Left forelimb (tissue), 1 donor: ENCODE measurements at regions not wholly inside any gene's neighbourhood (a gene's known extent, or its start where the extent isn't known, plus 50 kb on each side); places are given as distances from the start of the nearest gene placed in this dataset.
"Not testable (repeated sequence)": the region's sequence is repeated elsewhere in the genome, so short reads cannot be mapped to it uniquely, and the experiment has no call there.

Source experiments
- DNase-seq: peaks from one replicate; pipeline ENCODE4 v3.0.0-alpha.2; 2018; ENCODE audit warnings: low spot score

GRCh38 chr14:87241018-87241768 is 751.8 kb downstream of the GALC start:
- no peak for DNase-seq

GRCh38 chr14:87240319-87240718 is 752.7 kb downstream of the GALC start:
- DNase-seq: not testable (repeated sequence)

- DNase-seq: no peak
These were observed 759.1 kb downstream of the GALC start for GRCh38 chr14:87233806-87234384.

DNA sequence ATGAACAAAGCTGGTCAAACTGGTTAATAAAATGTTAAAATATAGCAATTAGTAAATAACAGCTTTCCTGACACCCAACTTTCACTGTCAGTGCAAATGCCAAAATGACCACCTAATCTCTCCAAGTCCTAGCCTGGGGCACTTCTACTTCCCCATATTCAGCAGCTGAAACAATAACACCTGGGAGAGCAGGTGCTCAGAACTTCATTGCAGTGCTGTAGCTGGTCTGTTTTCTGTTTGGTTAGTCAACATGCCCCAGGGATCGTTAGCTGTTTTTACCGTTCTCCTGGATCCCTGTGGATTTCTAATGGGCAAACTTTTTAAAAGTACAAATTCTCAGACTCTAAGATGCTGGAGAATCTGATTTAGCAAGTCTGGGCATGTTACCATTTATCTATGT is 759.7 kb downstream of the GALC start:
- DNase-seq: no peak

GRCh38 chr14:87231336-87232026 is 761.5 kb downstream of the GALC start:
- no peak for DNase-seq

DNA sequence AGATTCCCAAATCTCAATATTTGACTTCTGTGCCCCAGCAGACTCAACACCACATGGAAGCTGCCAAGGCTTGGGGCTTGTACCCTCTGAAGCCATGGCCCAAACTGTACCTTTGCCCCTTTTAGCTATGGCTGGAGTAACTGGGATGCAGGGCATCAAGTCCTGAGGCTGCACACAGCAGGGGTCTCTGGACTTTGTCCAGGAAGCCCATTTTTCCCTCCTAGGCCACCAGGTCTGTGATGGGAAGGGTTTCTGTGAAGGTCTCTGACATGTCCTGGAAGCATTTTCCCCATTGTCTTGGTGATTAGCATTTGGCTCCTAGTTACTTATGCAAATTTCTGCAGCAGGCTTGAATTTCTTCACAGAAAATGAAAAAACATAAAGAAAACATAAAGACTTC is 762.3 kb downstream of the GALC start:
- DNase-seq: no peak

GRCh38 chr14:87229131-87229530 is 763.9 kb downstream of the GALC start:
- DNase-seq: no peak

DNA sequence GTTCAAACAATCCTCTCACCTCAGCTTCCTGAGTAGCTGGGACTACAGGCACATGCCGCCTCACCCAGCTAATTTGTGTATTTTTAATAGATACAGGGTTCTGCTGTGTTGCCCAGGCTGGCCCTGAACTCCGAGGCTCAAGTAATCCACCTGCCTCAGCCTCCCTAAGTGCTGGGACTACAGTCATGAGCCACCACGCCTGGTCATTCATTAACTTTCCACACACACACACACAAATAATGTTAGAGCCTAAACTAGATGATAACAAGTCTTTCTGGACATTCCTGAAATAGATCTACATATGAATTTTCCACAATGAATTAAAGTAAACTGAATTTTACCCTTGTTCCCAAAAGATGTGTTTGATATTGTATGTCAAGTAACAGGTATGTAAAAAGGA is 776.0 kb downstream of the GALC start:
- no peak for DNase-seq

DNA sequence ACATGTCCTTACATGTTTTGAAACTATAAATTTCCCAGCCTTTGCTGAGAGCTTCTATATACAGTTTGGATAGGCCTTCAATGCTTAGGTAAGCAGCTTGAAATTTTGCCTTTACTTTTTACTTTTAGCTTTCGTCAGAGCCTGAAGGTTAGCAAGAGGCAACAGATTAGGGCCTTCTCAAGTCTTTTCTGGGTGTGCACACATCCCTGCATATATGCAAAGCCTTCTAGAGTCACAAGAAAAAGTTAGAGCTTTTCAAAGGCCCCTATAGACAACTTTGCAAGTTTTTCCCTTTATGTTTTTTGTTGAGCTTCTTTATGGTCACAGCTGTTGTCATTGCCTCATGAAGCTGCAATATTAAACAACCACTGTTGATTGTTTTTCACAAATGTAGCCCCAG is 778.4 kb downstream of the GALC start:
- no peak for DNase-seq

DNA sequence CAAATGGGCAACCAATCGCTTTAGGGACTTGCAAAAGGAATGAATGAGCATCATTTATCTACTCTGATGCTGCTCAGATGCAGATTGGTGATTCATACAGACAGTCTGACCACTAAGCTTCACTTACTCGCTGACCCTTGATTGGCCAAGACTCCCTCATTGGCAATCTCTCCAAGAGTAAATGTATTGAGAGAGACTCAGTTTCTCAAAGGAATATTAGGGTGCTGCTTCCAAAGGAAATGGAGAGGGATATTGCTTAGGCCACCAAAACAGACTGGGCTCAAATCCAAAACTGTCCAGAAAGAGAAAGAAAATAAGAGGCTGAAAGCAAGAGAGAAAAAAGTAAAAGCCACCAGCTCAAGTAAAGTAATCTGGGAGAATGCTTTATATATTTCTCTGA is 785.2 kb downstream of the GALC start:
- DNase-seq: no peak

DNA sequence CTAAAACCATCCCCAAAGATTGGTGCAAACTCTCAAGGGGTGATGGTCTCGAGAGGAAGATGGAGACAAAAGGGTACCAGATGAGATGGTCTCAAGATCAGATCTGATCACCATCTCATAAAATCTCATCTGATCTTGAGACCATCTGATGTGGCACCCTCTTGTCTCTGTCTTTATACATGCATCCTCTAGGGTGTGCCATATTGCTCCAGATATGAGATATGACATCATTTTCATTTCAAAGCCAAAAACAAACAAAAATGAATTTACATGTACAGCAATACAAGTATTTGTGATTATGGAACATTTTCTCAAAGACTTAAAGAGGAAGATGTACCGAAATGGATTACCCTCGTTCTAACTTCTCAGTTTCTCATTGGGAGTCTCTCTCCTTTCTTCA is 787.2 kb downstream of the GALC start:
- no peak for DNase-seq

DNA sequence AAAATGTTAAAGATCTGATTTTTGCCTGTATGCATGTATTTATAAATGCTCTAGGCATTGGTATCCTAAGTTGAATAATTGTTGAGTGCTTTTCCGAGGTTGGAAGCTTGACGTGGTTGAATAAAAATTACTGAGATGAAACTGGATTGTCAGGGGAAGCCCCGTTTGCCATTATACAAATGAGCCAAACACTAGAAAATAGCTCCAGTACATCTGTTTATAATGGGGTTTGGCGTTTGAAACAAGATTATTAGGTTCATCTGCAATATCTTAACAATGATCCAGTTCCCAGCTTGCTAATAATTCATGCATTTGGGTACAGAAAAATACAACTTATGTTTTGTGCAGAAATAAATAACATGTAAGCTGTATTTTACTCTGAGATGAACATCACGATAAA is 789.6 kb downstream of the GALC start:
- no peak for DNase-seq

GRCh38 chr14:87199381-87199780 is 793.6 kb downstream of the GALC start:
- no peak for DNase-seq

DNA sequence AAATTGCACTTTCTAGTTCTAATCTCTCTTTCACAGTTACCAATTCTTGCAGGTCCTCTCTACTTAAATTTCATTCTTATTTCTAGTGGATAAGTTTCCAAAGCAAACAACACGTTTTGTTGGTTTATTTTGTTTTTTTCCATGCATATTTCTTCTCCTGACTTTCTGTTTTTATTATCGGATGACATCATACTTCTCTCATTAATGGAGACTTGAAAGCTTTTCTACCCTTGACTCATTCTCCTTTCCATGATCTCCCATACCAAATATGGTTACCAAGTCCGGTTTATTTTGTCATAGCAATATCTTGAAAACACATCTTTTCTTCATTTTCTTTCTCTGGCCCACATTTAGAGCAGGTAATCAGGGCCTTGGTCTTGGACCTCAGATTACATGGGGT is 796.5 kb downstream of the GALC start:
- DNase-seq: no peak

GRCh38 chr14:87187786-87188185 is 805.2 kb downstream of the GALC start:
- no peak for DNase-seq

- DNase-seq: no peak
These were observed 806.2 kb downstream of the GALC start for GRCh38 chr14:87186737-87187136.

- DNase-seq: no peak
These were observed 806.9 kb downstream of the GALC start for GRCh38 chr14:87185961-87186560.

GRCh38 chr14:87184180-87184579 is 808.8 kb downstream of the GALC start:
- DNase-seq: no peak

GRCh38 chr14:87181288-87181687 is 811.7 kb downstream of the GALC start:
- no peak for DNase-seq

- no peak for DNase-seq
These were observed 813.0 kb downstream of the GALC start for GRCh38 chr14:87179936-87180335.

GRCh38 chr14:87178277-87178676 is 814.7 kb downstream of the GALC start:
- no peak for DNase-seq

- no peak for DNase-seq
These were observed 817.8 kb downstream of the GALC start for GRCh38 chr14:87175175-87175574.

DNA sequence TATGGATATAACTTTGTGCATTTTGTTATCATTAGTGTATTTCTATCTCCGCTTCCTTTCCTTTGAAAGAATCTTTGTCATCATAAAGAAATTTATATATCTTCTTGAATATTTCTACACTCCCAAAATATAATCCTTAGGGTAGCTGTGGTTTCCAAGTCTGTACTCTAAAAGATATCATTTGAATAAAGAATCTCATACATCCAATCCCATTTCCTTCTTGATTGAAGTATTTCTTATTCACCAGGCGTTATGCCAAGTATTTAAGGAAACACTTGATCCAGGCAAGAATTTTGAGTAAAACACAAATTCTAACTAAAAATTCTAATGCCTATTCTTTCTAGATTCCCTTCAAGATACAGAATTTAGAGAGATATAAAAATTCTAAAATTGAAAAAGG is 821.8 kb downstream of the GALC start:
- DNase-seq: no peak
